ENCODE measurements at regions not wholly inside any gene's neighbourhood (a gene's known extent, or its start where the extent isn't known, plus 50 kb on each side); places are given as distances from the start of the nearest gene placed in this dataset.

- no peak for TF ChIP-seq CTCF (conservative IDR thresholded peaks at IDR 0.05; ENCODE audit: low read length)
- no peak overlapping the region for H3K4me3 ChIP-seq (ENCODE audit: low read length)
- DNase-seq (ENCODE audit: low read depth) = no peak
Measured at GRCh38 chr3:20604659-20605058, 418.7 kb upstream of the SGO1 start.

DNA sequence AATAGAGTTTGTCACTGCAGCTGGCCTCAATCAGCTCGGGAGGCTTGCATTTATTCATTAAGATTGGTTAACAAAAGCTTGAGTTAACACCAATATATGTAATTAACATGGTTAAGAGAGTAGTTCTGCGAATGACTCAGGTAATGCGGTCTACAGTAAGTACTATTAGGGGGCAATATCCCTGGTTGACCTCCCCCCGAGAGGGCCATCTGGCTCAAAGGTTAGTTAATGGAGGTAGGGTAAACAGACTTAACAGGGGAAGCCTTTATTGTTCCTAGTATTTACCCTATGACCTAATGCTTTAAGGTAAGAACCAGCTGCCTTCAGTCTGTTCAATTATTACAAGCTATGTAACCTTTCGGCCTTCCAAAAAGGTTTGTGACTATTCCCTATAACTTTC, 403.3 kb upstream of the SGO1 start:
- TF ChIP-seq CTCF (conservative IDR thresholded peaks at IDR 0.05; ENCODE audit: low read length) = no peak
- no peak overlapping the region for H3K4me3 ChIP-seq (ENCODE audit: low read length)
- DNase-seq (ENCODE audit: low read depth) = no peak

GRCh38 chr3:20588781-20589180, 402.8 kb upstream of the SGO1 start:
- TF ChIP-seq CTCF (conservative IDR thresholded peaks at IDR 0.05; ENCODE audit: low read length) = no peak
- H3K4me3 ChIP-seq (ENCODE audit: low read length) = no peak overlapping the region
- no peak for DNase-seq (ENCODE audit: low read depth)

DNA sequence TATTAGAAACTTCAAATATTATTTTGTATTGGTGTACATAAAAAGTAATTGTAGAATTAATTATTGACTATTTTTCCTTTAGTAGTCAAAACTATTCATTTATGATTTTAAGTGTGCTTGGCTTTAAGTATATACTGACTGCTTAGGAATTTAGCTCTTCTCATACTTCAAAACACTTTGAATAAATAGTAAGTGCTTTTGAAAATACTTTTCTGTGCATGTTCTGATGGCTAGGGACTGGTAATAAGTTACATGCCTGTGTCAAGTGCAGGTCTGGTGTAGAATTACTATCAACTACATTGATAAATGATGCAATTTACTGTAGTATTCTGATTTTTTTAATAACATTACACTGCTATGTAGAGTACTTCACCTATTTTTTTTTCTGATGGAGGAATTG, 397.6 kb upstream of the SGO1 start:
- TF ChIP-seq CTCF (conservative IDR thresholded peaks at IDR 0.05; ENCODE audit: low read length) = no peak
- DNase-seq (ENCODE audit: low read depth) = no peak
- no peak overlapping the region for H3K4me3 ChIP-seq (ENCODE audit: low read length)

- no peak for TF ChIP-seq CTCF (conservative IDR thresholded peaks at IDR 0.05; ENCODE audit: low read length)
- peak; percentile 56 for DNase-seq (ENCODE audit: low read depth)
- H3K4me3 ChIP-seq (ENCODE audit: low read length) = no peak overlapping the region
Measured at GRCh38 chr3:20576228-20576627, 390.2 kb upstream of the SGO1 start.

- peak; percentile 75 for DNase-seq (ENCODE audit: low read depth)
- H3K4me3 ChIP-seq (ENCODE audit: low read length) = no peak overlapping the region
- TF ChIP-seq CTCF (conservative IDR thresholded peaks at IDR 0.05; ENCODE audit: low read length) = no peak
Measured at GRCh38 chr3:20575146-20575545, 389.1 kb upstream of the SGO1 start.

DNA sequence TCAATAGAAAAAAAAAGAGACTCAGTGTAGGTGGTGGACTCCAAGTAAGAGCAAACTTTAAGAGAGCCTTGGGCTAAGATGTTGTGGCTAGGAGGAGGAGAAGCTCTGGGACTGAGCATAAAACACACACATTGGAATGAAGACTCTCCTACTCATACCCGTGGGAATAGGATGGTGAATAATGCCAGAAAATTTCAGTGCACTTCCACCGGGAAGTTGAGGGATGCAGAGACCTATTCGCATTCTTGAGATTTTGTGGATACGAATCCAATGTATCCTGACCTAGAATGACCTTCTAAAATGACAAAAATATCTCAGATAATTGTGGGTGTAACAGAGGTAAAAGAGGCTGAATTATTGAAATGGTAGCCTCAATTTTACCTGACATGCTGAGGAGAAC, 388.7 kb upstream of the SGO1 start:
- DNase-seq (ENCODE audit: low read depth) = peak; percentile 94
- no peak for TF ChIP-seq CTCF (conservative IDR thresholded peaks at IDR 0.05; ENCODE audit: low read length)
- H3K4me3 ChIP-seq (ENCODE audit: low read length) = no peak overlapping the region

All from AG10803 (cell line).